ENCODE measurements at regions not wholly inside any gene's neighbourhood (a gene's known extent, or its start where the extent isn't known, plus 50 kb on each side); places are given as distances from the start of the nearest gene placed in this dataset.

DNA sequence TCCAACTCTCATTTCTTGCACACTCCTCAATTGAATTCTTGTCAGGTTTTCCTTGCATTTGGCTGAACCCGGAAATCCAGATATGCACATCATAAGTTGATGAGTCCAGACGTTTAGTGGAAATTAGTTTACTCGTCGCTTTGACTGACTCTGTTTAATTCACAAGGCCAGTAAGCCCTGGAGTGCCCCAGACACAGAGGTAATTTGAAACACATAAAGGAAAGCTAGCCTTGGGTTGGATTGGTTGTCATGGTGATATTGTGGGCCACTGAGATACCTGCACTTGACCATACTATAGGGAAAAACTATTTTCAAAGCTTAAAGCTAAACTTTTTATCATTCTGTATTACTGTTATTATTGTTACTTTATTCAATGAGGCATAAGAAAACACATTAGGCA lies 178.3 kb upstream of the CA10 start:
- TF ChIP-seq, protein P1, sequence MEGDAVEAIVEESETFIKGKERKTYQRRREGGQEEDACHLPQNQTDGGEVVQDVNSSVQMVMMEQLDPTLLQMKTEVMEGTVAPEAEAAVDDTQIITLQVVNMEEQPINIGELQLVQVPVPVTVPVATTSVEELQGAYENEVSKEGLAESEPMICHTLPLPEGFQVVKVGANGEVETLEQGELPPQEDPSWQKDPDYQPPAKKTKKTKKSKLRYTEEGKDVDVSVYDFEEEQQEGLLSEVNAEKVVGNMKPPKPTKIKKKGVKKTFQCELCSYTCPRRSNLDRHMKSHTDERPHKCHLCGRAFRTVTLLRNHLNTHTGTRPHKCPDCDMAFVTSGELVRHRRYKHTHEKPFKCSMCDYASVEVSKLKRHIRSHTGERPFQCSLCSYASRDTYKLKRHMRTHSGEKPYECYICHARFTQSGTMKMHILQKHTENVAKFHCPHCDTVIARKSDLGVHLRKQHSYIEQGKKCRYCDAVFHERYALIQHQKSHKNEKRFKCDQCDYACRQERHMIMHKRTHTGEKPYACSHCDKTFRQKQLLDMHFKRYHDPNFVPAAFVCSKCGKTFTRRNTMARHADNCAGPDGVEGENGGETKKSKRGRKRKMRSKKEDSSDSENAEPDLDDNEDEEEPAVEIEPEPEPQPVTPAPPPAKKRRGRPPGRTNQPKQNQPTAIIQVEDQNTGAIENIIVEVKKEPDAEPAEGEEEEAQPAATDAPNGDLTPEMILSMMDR (IDR thresholded peaks at IDR 0.05 in 2 of 3, conservative IDR thresholded peaks at IDR 0.05 in 1 of 3; ENCODE audit: borderline replicate concordance in 1 of 3, insufficient read depth in 1 of 3, low read depth in 2 of 3, low read length in 2 of 3): no peak
- TF ChIP-seq ZNF274 (IDR thresholded peaks at IDR 0.05; ENCODE audit: low read depth, low read length): no peak
- no peak for TF ChIP-seq SRF (IDR thresholded peaks at IDR 0.05; ENCODE audit: low read depth)
- TF ChIP-seq YY1 (IDR thresholded peaks at IDR 0.05; ENCODE audit: extremely low read depth, insufficient replicate concordance, low read depth, low read length): no peak
- no peak for TF ChIP-seq SP1 (IDR thresholded peaks at IDR 0.05; ENCODE audit: low read depth)
- TF ChIP-seq EZH2 (IDR thresholded peaks at IDR 0.05): no peak
- no peak for TF ChIP-seq CEBPB (IDR thresholded peaks at IDR 0.05; ENCODE audit: low read depth)
- TF ChIP-seq, protein P2, sequence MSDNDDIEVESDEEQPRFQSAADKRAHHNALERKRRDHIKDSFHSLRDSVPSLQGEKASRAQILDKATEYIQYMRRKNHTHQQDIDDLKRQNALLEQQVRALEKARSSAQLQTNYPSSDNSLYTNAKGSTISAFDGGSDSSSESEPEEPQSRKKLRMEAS (IDR thresholded peaks at IDR 0.05): no peak
- TF ChIP-seq POLR2A (IDR thresholded peaks at IDR 0.05; ENCODE audit: borderline replicate concordance, extremely low read depth, insufficient read depth, insufficient read length): no peak
- TF ChIP-seq TCF7L2 (IDR thresholded peaks at IDR 0.05; ENCODE audit: borderline replicate concordance, extremely low read depth, insufficient read depth, insufficient read length): no peak
- TF ChIP-seq, protein P3, sequence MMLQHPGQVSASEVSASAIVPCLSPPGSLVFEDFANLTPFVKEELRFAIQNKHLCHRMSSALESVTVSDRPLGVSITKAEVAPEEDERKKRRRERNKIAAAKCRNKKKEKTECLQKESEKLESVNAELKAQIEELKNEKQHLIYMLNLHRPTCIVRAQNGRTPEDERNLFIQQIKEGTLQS (IDR thresholded peaks at IDR 0.05): no peak
- TF ChIP-seq SIN3A (IDR thresholded peaks at IDR 0.05; ENCODE audit: low read depth): no peak
- TF ChIP-seq ELF1 (IDR thresholded peaks at IDR 0.05; ENCODE audit: borderline replicate concordance, low read depth): no peak

All from HCT116 (cell line).